ENCODE measurements at regions not wholly inside any gene's neighbourhood (a gene's known extent, or its start where the extent isn't known, plus 50 kb on each side); places are given as distances from the start of the nearest gene placed in this dataset.
"Not testable (repeated sequence)": the region's sequence is repeated elsewhere in the genome, so short reads cannot be mapped to it uniquely, and the experiment has no call there.

DNA sequence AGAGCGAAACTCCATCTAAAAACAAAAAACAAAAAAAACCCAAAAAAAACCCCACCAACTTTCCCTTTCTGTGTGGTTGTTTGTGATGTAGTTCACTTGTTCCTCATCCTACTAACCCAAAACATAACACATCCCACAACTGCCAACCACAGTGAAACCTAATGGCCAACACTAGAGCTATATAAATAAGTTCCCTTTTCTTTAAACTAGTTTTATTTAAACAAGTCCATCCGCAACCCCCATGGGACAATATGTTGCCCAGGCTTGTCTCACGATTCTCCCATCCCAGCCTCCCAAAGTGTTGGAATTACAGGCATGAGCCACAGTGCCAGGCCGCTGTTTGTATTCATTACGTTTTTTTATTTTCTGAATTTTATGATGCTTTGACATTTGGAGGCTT, 71.2 kb upstream of the ADGRE5 start:
- peaks cover 0 to 7% (median 0%) of the 10 kb centered on the region in 4 donors for H3K9me3 ChIP-seq
- intact Hi-C loops (cut with DNase I) = no loop called here
- no peaks in the 10 kb centered on the region for H3K4me1 ChIP-seq
- no peaks in the 10 kb centered on the region for H3K36me3 ChIP-seq
- no peak for DNase-seq (ENCODE audit: extremely low spot score)
- H3K27ac ChIP-seq (replicated peaks in 1 of 4) = no peak overlapping the region
- H3K27me3 ChIP-seq = no peaks in the 10 kb centered on the region
- no peak overlapping the region for H3K4me3 ChIP-seq
- TF ChIP-seq POLR2A (IDR thresholded peaks at IDR 0.05; ENCODE audit: low read depth) (no peak), POLR2AphosphoS5 (IDR thresholded peaks at IDR 0.05) (no peak), EP300 (IDR thresholded peaks at IDR 0.05) (no peak)
- TF ChIP-seq, protein P1, sequence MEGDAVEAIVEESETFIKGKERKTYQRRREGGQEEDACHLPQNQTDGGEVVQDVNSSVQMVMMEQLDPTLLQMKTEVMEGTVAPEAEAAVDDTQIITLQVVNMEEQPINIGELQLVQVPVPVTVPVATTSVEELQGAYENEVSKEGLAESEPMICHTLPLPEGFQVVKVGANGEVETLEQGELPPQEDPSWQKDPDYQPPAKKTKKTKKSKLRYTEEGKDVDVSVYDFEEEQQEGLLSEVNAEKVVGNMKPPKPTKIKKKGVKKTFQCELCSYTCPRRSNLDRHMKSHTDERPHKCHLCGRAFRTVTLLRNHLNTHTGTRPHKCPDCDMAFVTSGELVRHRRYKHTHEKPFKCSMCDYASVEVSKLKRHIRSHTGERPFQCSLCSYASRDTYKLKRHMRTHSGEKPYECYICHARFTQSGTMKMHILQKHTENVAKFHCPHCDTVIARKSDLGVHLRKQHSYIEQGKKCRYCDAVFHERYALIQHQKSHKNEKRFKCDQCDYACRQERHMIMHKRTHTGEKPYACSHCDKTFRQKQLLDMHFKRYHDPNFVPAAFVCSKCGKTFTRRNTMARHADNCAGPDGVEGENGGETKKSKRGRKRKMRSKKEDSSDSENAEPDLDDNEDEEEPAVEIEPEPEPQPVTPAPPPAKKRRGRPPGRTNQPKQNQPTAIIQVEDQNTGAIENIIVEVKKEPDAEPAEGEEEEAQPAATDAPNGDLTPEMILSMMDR (IDR thresholded peaks at IDR 0.05) = no peak
- 77% methylated on average over 5 of the region's 5 CpGs for WGBS

GRCh38 chr19:14305706-14306105, 75.5 kb upstream of the ADGRE5 start:
- TF ChIP-seq, protein P1 (IDR thresholded peaks at IDR 0.05) = no peak
- TF ChIP-seq EP300 (IDR thresholded peaks at IDR 0.05) = no peak
- no peak for TF ChIP-seq POLR2A (IDR thresholded peaks at IDR 0.05; ENCODE audit: low read depth)
- TF ChIP-seq POLR2AphosphoS5 (IDR thresholded peaks at IDR 0.05) = no peak
- DNase-seq (ENCODE audit: extremely low spot score) = no peak
- peaks cover 0 to 7% (median 0%) of the 10 kb centered on the region in 4 donors for H3K9me3 ChIP-seq
- H3K4me3 ChIP-seq = no peak overlapping the region
- H3K27me3 ChIP-seq = peaks cover 0 to 11% (median 0%) of the 10 kb centered on the region in 4 donors
- WGBS = 77% methylated on average over 6 of the region's 6 CpGs
- no peaks in the 10 kb centered on the region for H3K36me3 ChIP-seq
- H3K4me1 ChIP-seq = no peaks in the 10 kb centered on the region
- intact Hi-C loops (cut with DNase I) = no loop called here
- no peak overlapping the region for H3K27ac ChIP-seq (replicated peaks in 1 of 4)

- 93% methylated on average over 6 of the region's 6 CpGs for WGBS
- no peak for DNase-seq (ENCODE audit: extremely low spot score)
- no peak overlapping the region for H3K4me3 ChIP-seq
- no peaks in the 10 kb centered on the region for H3K36me3 ChIP-seq
- H3K27ac ChIP-seq (replicated peaks in 1 of 4) = no peak overlapping the region
- TF ChIP-seq EP300 (IDR thresholded peaks at IDR 0.05) (no peak), POLR2AphosphoS5 (IDR thresholded peaks at IDR 0.05) (no peak), POLR2A (IDR thresholded peaks at IDR 0.05; ENCODE audit: low read depth) (no peak)
- TF ChIP-seq, protein P1 (IDR thresholded peaks at IDR 0.05) = no peak
- peaks cover 0 to 11% (median 0%) of the 10 kb centered on the region in 4 donors for H3K27me3 ChIP-seq
- intact Hi-C loops (cut with DNase I) = no loop called here
- H3K9me3 ChIP-seq = no peaks in the 10 kb centered on the region
- no peaks in the 10 kb centered on the region for H3K4me1 ChIP-seq
Observed at GRCh38 chr19:14301150-14301549, 80.1 kb upstream of the ADGRE5 start.

DNA sequence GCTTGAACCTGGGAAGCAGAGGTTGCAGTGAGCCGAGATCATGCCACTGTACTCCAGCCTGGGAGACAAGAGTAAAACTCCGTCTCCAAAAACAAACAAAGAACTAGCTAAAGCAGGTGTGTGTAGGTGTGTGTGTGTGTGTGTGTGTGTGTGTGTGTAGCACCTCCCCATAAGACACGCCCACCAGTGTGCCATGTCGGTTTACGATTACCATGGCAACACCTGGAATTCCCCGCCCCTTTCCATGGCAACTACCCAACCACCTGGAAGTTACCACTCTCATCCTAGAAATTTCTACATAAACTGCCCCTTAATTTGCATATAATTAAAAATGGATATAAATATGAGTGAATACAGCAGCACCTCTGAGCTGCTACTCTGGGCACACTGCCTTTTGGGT, 80.9 kb upstream of the ADGRE5 start:
- Histone ChIP-seq H3K36me3 (no peaks in the 10 kb centered on the region), H3K4me3 (no peak overlapping the region), H3K9me3 (no peaks in the 10 kb centered on the region), H3K27me3 (peaks cover 0 to 11% (median 0%) of the 10 kb centered on the region in 4 donors), H3K27ac (replicated peaks in 1 of 4) (no peak overlapping the region), H3K4me1 (no peaks in the 10 kb centered on the region)
- WGBS = 76% methylated on average over 6 of the region's 6 CpGs
- DNase-seq (ENCODE audit: extremely low spot score) = no peak
- intact Hi-C loops (cut with DNase I) = no loop called here
- no peak for TF ChIP-seq POLR2A (IDR thresholded peaks at IDR 0.05; ENCODE audit: low read depth)
- no peak for TF ChIP-seq POLR2AphosphoS5 (IDR thresholded peaks at IDR 0.05)
- no peak for TF ChIP-seq EP300 (IDR thresholded peaks at IDR 0.05)
- TF ChIP-seq, protein P1 (IDR thresholded peaks at IDR 0.05) = no peak

DNA sequence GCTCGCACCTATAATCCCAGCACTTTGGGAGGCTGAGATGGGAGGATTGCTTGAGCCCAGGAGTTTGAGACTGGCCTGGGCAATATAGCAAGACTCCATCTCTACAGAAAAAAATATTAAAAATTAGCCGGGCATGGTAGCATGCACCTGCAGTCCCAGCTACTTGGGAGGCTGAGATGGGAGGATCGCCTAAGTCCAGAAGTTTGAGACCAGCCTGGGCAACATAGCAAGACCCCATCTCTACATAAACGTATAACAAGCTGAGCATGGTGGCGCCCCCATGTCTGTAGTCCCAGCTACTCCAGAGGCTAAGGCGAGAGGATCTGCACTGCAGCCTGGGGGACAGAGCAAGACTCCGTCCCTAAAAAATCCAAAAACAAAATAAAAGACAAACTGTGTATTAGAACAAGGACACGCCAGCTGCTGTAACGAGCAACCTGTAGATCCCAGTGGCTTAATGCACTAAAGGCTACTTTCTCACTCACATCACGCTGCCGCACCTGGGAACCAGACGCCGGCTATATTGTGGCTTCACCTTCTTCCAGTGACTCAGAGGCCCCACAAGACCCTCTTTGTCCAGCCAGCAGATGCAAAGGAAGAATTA, 81.9 kb upstream of the ADGRE5 start:
- H3K36me3 ChIP-seq; H3K4me1 ChIP-seq; DNase-seq (ENCODE audit: extremely low spot score); H3K4me3 ChIP-seq; H3K27ac ChIP-seq (replicated peaks in 1 of 4); intact Hi-C loops (cut with DNase I); H3K9me3 ChIP-seq: not testable (repeated sequence)
- WGBS = 94% methylated on average over 13 of the region's 13 CpGs
- H3K27me3 ChIP-seq = peaks cover 0 to 11% (median 0%) of the 10 kb centered on the region in 4 donors

DNA sequence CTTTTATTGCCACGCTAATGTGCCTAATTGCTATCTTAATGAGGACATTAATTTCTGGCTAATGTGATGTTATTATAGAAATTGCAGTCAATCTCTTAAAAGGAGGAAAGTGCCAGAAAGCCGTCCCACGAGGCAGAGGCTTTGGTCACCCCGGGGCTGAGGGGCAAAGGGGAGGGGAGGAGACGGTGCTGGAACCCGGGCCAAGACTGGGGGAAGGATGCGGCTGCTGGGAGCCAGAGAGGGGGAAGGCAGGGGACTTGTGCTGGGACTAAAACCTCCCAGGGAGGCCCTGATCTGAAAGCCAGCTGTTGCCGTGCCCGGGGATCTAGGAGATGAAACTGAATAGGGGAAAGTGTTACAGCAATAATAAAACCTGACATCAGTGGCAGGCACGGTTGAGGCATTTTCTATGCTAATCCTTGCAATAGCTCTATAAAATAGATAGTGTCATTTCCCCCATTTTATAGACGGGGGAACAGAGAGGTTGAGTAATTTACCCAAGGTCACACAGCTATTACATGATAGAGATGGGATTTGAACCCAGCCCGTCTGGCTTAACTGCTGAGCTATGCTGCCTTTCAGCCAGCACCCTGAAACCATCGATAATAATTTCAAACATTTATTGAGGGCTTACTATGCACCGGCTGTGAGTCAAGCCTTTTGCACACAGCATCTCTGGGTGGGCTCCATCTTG, 83.2 kb upstream of the ADGRE5 start:
- intact Hi-C loops (cut with DNase I); DNase-seq (ENCODE audit: extremely low spot score); H3K4me1 ChIP-seq; H3K4me3 ChIP-seq; H3K27ac ChIP-seq (replicated peaks in 1 of 4); H3K9me3 ChIP-seq; H3K36me3 ChIP-seq: not testable (repeated sequence)
- peaks cover 0 to 11% (median 0%) of the 10 kb centered on the region in 4 donors for H3K27me3 ChIP-seq
- 47% methylated on average over 14 of the region's 14 CpGs for WGBS

DNA sequence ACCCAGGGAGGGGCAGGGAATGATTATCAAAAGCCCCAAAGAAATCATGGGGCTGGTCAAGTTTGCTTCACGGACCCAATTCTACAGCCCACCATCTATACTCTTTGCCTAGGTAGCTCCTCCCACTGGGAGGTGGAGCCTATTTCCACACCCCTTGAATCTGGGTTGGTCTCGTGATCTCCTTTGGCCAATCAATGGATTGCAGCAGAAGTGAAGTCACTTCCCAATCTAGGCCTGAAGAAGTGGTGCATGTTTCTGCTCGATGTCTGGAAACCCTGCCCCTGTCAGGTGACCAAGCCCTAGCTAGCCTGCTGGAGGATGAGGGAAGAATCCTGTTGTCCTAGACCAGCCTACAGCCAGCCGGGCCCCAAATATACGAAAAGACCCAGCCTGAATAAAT, 86.3 kb upstream of the ADGRE5 start:
- H3K9me3 ChIP-seq; H3K36me3 ChIP-seq; intact Hi-C loops (cut with DNase I); H3K4me1 ChIP-seq; H3K4me3 ChIP-seq; H3K27ac ChIP-seq (replicated peaks in 1 of 4); DNase-seq (ENCODE audit: extremely low spot score): not testable (repeated sequence)
- 83% methylated on average over 5 of the region's 5 CpGs for WGBS
- H3K27me3 ChIP-seq = peaks cover 0 to 13% (median 0%) of the 10 kb centered on the region in 4 donors

- DNase-seq (ENCODE audit: extremely low spot score); intact Hi-C loops (cut with DNase I); H3K9me3 ChIP-seq; H3K36me3 ChIP-seq; H3K27ac ChIP-seq (replicated peaks in 1 of 4); H3K4me1 ChIP-seq: not testable (repeated sequence)
- WGBS = 21% methylated on average over 6 of the region's 7 CpGs
- H3K4me3 ChIP-seq = peak overlapping the region in 1 of 4 donors; percentile 27
- H3K27me3 ChIP-seq = peaks cover 0 to 13% (median 0%) of the 10 kb centered on the region in 4 donors
Observed at GRCh38 chr19:14293816-14294170, 87.5 kb upstream of the ADGRE5 start.

Data from esophagus muscularis mucosa (tissue), 4 donors.